AG09319 (cell line): ENCODE measurements at regions not wholly inside any gene's neighbourhood (a gene's known extent, or its start where the extent isn't known, plus 50 kb on each side); places are given as distances from the start of the nearest gene placed in this dataset.

Source experiments
- DNase-seq: peaks from one replicate; pipeline ENCODE4 v3.0.0-alpha.2; 2010; ENCODE audit warnings: low read depth; ENCODE audit errors: extremely low read depth
- CTCF ChIP-seq: IDR thresholded peaks from 2 replicates; pipeline ENCODE4 v1.5.1; 2011; ENCODE audit warnings: low read depth, mild to moderate bottlenecking, inconsistent platforms, low read length, moderate library complexity

- no peak for TF ChIP-seq CTCF
- no peak for DNase-seq
Measured at GRCh38 chr2:106965611-106966010, 79.6 kb upstream of the ST6GAL2 start.

- no peak for DNase-seq
- no peak for TF ChIP-seq CTCF
Measured at GRCh38 chr2:106969777-106970176, 83.8 kb upstream of the ST6GAL2 start.

- no peak for TF ChIP-seq CTCF
Measured at GRCh38 chr2:106970471-106971261, 84.7 kb upstream of the ST6GAL2 start.

GRCh38 chr2:106972782-106973181 lies 86.8 kb upstream of the ST6GAL2 start:
- TF ChIP-seq CTCF: no peak
- no peak for DNase-seq

More at GRCh38 chr2:106970471-106971261, 84.7 kb upstream of the ST6GAL2 start:
- no peak for DNase-seq

GRCh38 chr2:106974891-106975290 lies 88.9 kb upstream of the ST6GAL2 start:
- DNase-seq: no peak
- TF ChIP-seq CTCF: no peak

GRCh38 chr2:106975641-106976040 lies 89.7 kb upstream of the ST6GAL2 start:
- no peak for DNase-seq
- no peak for TF ChIP-seq CTCF

- DNase-seq: no peak
- TF ChIP-seq CTCF: no peak
Measured at GRCh38 chr2:106976548-106976947, 90.6 kb upstream of the ST6GAL2 start.
